NCI-H1417 (cell line): ENCODE measurements at regions not wholly inside any gene's neighbourhood (a gene's known extent, or its start where the extent isn't known, plus 50 kb on each side); places are given as distances from the start of the nearest gene placed in this dataset.
A peak's percentile ranks its signal among the peaks of the same experiment; 100 is the strongest.
"Not testable (repeated sequence)": the region's sequence is repeated elsewhere in the genome, so short reads cannot be mapped to it uniquely, and the experiment has no call there.

Experiments
- DNase-seq, 3 experiments: peaks; one replicate each; lab custom pipeline; 2025; lab: John Stamatoyannopoulos, UW

GRCh38 chr1:148386031-148386398 is 97.1 kb downstream of the PPIAL4G start:
- not testable (repeated sequence) for DNase-seq

- no peak for DNase-seq
Observed at GRCh38 chr1:148385371-148386030, 97.6 kb downstream of the PPIAL4G start.

GRCh38 chr1:148383966-148384365 is 99.1 kb downstream of the PPIAL4G start:
- no peak for DNase-seq

GRCh38 chr1:148379697-148380096 is 103.4 kb downstream of the PPIAL4G start:
- no peak for DNase-seq

- no peak for DNase-seq
Observed at GRCh38 chr1:148379170-148379500, 104.0 kb downstream of the PPIAL4G start.

- DNase-seq: not testable (repeated sequence)
Observed at GRCh38 chr1:148377992-148378391, 105.1 kb downstream of the PPIAL4G start.

- DNase-seq: not testable (repeated sequence)
Observed at GRCh38 chr1:148377045-148377444, 106.1 kb downstream of the PPIAL4G start.

GRCh38 chr1:148374101-148374500 is 109.0 kb downstream of the PPIAL4G start:
- no peak for DNase-seq

GRCh38 chr1:148373192-148373925 is 109.7 kb downstream of the PPIAL4G start:
- no peak for DNase-seq

GRCh38 chr1:148372731-148373130 is 110.4 kb downstream of the PPIAL4G start:
- DNase-seq: no peak

GRCh38 chr1:148372051-148372726 is 110.9 kb downstream of the PPIAL4G start:
- not testable (repeated sequence) for DNase-seq

- DNase-seq: peak; percentile 61 to 83 (median 81)
Observed at GRCh38 chr1:148371551-148371994, 111.5 kb downstream of the PPIAL4G start.

- DNase-seq: not testable (repeated sequence)
Observed at GRCh38 chr1:148370661-148371060, 112.4 kb downstream of the PPIAL4G start.

GRCh38 chr1:148367596-148367995 is 115.5 kb downstream of the PPIAL4G start:
- DNase-seq: no peak

- not testable (repeated sequence) for DNase-seq
Observed at GRCh38 chr1:148366136-148366753, 116.9 kb downstream of the PPIAL4G start.

GRCh38 chr1:148365151-148365550 is 118.0 kb downstream of the PPIAL4G start:
- not testable (repeated sequence) for DNase-seq

- not testable (repeated sequence) for DNase-seq
Observed at GRCh38 chr1:148363979-148364378, 119.1 kb downstream of the PPIAL4G start.

GRCh38 chr1:148363439-148363810 is 119.7 kb downstream of the PPIAL4G start:
- no peak for DNase-seq

GRCh38 chr1:148362626-148363438 is 120.3 kb downstream of the PPIAL4G start:
- DNase-seq: no peak

- DNase-seq: no peak
Observed at GRCh38 chr1:148362216-148362611, 120.9 kb downstream of the PPIAL4G start.

- DNase-seq: peak in 2 of 3 experiments; percentile 22 to 90
Observed at GRCh38 chr1:148361427-148362215, 121.5 kb downstream of the PPIAL4G start.
